NCI-H510A (cell line): ENCODE measurements at regions not wholly inside any gene's neighbourhood (a gene's known extent, or its start where the extent isn't known, plus 50 kb on each side); places are given as distances from the start of the nearest gene placed in this dataset.

ENCODE experiments used
- DNase-seq: peaks from one replicate; lab custom pipeline; 2025; lab: John Stamatoyannopoulos, UW

DNA sequence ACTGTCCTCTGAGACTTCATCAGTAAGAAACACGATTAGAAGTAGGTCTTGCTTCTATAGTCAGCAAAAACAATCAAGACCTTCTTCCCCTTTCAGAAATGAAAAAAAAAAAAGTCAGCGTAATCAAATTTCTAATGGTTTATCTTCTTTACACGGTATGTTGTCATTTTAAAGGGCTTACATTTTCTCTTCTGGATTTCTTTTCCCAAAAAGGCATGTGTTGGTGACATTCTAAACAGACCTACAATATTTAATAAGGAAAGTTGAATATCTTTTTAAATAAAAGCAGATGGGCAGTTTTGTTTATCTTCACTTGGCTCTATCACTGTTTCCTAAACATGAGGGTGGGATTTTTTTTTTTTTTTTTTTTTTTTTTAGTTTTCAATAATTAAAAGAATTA is 197.3 kb upstream of the ADAMTS9 start:
- no peak for DNase-seq

DNA sequence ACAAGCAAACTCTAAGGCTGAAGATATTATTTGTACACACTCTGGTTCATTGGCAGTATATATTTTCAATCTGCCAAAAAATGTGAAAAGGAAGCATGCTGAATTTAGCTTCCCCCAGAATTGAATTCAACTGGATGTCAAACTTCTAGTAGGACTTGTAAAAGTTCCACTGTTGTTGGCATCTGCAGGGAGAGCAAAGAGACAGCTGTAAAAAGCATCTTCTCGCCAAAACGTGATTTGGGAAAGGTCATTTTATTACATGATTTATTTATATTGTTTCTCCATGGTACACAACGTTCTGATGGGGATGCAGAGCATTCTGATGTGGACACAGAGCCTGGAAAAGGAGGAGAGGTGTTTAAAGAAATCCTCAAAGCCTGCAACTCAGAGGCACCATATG is 196.7 kb upstream of the ADAMTS9 start:
- no peak for DNase-seq

DNA sequence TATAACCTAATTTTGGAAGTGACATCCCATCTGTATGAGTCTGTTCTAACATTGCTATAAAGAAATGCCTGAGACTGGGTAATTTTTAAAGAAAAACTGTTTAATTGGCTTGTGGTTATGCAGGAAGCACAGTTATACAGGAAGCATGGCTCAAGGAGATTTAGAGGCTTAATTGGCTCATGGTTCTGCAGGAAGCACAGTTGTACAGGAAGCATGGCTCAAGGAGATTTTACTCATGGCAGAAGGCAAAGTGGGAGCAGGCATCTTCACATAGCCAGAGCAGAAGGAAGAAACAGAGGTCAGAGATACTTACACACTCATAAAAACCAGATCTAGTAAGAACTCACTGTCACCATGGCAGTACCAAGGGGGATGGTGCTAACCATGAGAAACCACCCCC is 193.1 kb upstream of the ADAMTS9 start:
- DNase-seq: no peak

- DNase-seq: no peak
These were observed 190.6 kb upstream of the ADAMTS9 start for GRCh38 chr3:64878362-64878761.

- no peak for DNase-seq
These were observed 185.6 kb upstream of the ADAMTS9 start for GRCh38 chr3:64873400-64873799.

GRCh38 chr3:64872345-64872744 is 184.5 kb upstream of the ADAMTS9 start:
- DNase-seq: no peak

- DNase-seq: no peak
These were observed 184.0 kb upstream of the ADAMTS9 start for GRCh38 chr3:64871834-64872249.

GRCh38 chr3:64870876-64871646 is 183.3 kb upstream of the ADAMTS9 start:
- DNase-seq: no peak

GRCh38 chr3:64867224-64867623 is 179.4 kb upstream of the ADAMTS9 start:
- no peak for DNase-seq

GRCh38 chr3:64865839-64866570 is 178.2 kb upstream of the ADAMTS9 start:
- no peak for DNase-seq

GRCh38 chr3:64863226-64864212 is 175.7 kb upstream of the ADAMTS9 start:
- no peak for DNase-seq

DNA sequence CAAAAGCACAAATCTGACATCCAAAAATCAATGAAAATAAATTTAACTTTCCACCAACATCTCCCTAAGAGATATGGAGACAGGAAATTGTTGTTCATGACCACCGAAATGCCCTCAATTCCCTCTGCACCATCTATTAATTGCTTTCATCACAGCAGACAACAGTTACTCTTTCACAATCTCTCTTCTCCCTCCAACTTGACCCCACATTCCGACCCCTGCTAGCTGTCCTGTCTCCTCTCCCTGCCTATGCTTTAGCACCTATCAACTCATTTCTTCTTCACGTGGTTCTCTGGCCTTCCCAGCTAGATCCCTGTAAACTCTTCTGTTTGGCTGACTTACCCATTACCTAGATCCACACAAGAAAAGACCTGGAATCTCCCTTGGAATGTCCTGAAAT is 173.9 kb upstream of the ADAMTS9 start:
- no peak for DNase-seq

- DNase-seq: no peak
These were observed 172.7 kb upstream of the ADAMTS9 start for GRCh38 chr3:64860536-64860870.

DNA sequence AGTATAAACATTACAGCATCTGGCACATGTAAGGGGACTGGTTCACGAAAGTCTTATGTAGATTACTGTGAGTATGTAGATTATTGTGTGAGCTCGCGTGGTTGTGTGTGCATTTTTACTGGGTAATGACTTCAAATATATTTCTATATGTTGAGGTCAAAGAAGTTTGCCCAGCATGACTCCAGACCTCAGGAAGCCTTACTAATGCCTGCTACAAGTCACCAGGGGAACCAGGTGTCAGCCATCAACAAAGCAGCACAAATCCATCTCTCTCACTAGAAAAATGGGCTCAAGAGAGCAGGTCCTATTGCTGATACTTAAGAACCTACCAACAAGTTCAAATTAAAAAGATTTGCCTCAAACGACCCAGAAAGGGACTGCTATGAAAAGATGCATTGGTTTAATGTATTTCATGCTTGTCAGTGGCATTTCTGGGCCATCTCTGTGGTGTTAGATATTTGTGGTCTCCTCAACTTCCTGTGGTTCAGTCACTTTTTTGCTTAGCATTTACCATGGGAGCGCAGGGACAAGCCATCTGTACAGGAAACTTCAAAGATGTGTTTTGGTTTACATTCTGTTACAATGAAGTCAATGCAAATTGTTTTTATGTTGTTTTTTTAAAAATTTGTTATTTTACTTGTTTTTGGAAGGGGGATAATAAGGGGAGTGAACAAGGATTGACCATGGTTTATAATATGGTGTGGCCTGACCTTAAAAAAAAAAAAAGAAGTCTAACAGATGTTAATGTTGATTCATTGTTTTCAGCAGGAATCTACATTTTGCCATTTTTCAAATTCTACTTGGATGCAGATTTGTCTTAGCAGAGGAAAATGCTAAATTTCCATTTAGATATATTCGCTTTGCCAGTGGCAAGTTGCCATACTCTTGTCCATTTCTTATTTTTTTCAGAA is 172.1 kb upstream of the ADAMTS9 start:
- DNase-seq: no peak

DNA sequence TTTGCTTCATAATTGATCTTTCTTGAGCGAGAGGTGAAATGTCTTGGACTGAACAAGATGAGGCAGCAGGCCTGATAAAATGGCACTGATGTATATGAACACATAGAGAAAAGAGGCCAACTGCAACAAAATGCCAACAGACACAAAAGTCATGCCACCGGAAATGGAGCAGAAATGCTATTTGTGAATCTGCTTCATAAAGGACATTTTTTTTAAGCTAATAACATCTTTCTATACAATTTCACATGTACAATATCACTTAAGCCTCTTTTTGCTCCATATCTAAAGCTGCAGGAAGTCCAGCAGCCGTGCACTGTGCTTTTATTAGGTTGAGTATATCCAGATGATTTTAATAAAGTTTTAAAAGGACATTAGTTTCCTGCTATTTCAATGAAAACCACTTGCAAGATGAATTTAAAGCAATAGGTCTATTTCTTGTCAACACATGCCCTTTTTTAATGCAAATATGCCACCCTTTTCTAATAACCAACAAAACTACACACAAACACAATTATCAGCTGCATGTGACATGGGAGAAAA is 169.2 kb upstream of the ADAMTS9 start:
- DNase-seq: no peak

DNA sequence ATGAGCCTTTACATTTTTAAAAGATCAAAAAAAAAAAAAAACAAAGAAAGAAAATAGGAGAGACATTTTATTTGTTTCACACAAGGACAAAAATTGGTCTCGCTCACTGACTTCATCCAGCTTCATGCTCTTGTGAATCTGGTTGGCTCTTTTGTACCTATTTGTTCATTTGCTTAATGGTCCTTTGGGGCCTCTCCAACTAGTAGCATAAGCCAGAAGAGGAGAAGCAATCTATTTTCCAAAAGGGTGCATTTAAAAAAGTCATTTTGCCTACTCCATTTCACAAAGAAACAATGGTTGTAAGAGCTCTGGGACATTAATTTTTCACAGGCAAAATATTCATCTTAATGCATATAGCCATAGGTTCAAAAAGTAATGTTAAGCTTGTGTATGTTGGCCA is 168.3 kb upstream of the ADAMTS9 start:
- no peak for DNase-seq

DNA sequence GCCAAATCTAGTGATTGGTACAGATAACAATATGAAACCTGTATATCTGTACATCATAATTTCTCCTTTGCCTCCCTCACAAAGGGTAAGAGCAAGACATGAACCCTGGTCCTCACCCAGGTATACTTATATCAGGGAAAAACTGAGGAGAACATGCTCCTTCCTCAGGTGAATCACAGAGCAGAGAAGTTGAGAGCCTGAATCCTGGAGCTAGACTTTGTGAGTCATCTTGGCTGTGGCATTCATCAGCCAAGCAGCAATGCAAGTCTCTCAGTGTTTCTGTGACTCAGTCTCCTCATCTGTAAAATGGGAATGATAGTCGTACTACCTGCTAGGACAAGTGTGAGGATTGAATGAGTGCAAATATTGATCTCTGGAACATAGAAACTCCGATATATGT is 165.7 kb upstream of the ADAMTS9 start:
- DNase-seq: no peak

DNA sequence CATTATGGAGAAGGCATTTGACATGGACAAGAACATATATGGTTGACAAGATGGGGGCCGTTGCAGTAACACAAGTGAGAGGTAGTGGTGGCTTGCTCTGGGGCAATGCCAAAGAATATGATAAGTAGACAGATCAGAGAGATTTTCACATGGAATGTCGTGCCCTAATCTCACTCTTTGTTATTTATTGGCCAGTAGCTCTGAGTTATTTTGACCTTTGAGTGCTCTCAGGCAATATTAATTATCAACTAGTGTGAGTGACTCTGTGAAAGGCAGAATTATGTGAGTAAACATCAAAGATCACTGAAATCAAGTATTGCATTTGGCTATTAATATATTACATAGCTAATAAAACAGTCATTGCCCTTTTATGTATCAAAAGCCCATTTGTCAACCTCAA is 164.9 kb upstream of the ADAMTS9 start:
- DNase-seq: no peak

GRCh38 chr3:64848822-64849221 is 161.0 kb upstream of the ADAMTS9 start:
- DNase-seq: no peak

- DNase-seq: no peak
These were observed 160.5 kb upstream of the ADAMTS9 start for GRCh38 chr3:64848127-64848800.

DNA sequence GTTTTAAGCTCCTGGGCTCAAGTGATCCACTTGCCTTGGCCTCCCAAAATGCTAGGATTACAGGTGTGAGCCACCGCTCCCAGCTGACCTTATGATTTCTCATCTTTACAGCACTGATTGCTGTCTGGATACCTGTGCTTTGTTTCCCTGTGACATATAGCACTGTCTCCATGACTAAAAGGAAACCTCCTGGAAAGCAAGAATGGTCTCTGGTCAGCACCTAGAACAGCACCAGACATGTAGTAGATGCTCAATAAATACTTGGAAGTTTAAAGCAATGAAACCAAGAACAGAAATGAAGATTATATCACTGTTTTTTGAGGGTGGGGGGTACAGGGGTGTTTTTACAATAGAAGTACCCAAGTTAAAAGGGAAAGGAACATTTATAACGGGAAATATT is 156.8 kb upstream of the ADAMTS9 start:
- no peak for DNase-seq
